ENCODE measurements at regions not wholly inside any gene's neighbourhood (a gene's known extent, or its start where the extent isn't known, plus 50 kb on each side); places are given as distances from the start of the nearest gene placed in this dataset.

DNA sequence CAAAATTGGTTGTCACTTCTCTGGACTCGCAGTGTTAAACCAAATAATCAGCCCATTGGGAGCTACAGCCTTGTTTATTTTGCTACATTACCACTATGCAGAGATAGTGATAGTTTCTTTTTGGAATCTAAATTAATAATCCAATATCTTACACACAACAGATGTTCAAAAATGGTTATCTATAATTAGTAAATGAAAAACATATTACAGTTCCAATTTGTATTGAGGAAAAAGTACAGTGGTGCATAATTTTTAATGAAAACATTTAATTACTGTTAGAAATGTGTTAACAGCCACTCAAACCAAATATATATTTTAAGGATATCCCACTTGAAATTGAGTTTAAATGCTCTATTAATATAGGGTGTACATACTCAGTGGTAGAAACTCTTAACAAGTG lies 327.3 kb upstream of the MARCKS start:
- TF ChIP-seq CTCF (IDR thresholded peaks at IDR 0.05; ENCODE audit: insufficient read depth, low read depth, low read length) = no peak
- DNase-seq (ENCODE audit: low read depth) = no peak

GRCh38 chr6:113530769-113531168 lies 326.4 kb upstream of the MARCKS start:
- DNase-seq (ENCODE audit: low read depth) = peak; percentile 57
- TF ChIP-seq CTCF (IDR thresholded peaks at IDR 0.05; ENCODE audit: insufficient read depth, low read depth, low read length) = no peak
- no peak overlapping the region for H3K4me3 ChIP-seq (ENCODE audit: low read depth, low read length)

More for the DNA sequence above, 327.3 kb upstream of the MARCKS start:
- no peak overlapping the region for H3K4me3 ChIP-seq (ENCODE audit: low read depth, low read length)

DNA sequence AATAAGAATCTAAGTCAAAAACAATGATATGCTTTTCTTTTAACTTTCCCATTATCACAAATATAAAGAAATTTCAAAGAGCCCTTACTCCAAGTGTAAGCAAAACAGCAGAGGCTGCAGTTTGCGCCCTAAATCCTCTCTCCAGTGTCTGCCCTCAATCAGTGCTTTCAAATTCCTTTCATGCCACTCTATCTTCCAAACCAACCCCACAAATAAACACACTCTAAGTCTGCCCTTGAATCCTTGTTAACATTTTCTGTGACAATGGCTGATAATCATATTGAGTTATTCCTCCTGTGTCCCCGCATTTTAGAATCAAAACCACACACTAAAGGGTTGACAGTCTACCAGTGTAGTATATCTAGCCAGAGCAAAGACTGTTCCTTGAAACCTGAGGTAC lies 317.9 kb upstream of the MARCKS start:
- no peak for TF ChIP-seq CTCF (IDR thresholded peaks at IDR 0.05; ENCODE audit: insufficient read depth, low read depth, low read length)
- peak; percentile 38 for DNase-seq (ENCODE audit: low read depth)
- H3K4me3 ChIP-seq (ENCODE audit: low read depth, low read length) = no peak overlapping the region

GRCh38 chr6:113539623-113540022 lies 317.5 kb upstream of the MARCKS start:
- H3K4me3 ChIP-seq (ENCODE audit: low read depth, low read length) = no peak overlapping the region
- TF ChIP-seq CTCF (IDR thresholded peaks at IDR 0.05; ENCODE audit: insufficient read depth, low read depth, low read length) = no peak
- no peak for DNase-seq (ENCODE audit: low read depth)

GRCh38 chr6:113540466-113540865 lies 316.7 kb upstream of the MARCKS start:
- no peak for DNase-seq (ENCODE audit: low read depth)
- no peak for TF ChIP-seq CTCF (IDR thresholded peaks at IDR 0.05; ENCODE audit: insufficient read depth, low read depth, low read length)
- H3K4me3 ChIP-seq (ENCODE audit: low read depth, low read length) = no peak overlapping the region

DNA sequence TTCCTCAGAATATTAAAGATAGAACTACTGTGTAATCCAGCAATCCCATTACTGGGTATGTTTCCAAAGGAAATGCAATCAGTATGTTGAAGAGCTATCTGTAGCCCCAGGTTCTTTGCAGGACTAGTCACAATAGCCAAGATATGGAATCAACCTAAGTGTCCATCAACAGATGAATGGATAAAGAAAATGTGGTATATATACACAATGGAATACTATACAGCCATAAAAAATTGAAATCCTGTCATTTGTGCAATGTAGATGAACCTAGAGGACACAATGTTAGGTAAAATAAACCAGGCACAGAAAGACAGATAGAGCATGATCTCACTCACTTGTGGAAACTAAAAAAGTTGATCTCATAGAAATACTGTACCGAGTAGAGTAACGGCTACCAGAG lies 306.0 kb upstream of the MARCKS start:
- no peak for TF ChIP-seq CTCF (IDR thresholded peaks at IDR 0.05; ENCODE audit: insufficient read depth, low read depth, low read length)
- H3K4me3 ChIP-seq (ENCODE audit: low read depth, low read length) = no peak overlapping the region
- DNase-seq (ENCODE audit: low read depth) = no peak

DNA sequence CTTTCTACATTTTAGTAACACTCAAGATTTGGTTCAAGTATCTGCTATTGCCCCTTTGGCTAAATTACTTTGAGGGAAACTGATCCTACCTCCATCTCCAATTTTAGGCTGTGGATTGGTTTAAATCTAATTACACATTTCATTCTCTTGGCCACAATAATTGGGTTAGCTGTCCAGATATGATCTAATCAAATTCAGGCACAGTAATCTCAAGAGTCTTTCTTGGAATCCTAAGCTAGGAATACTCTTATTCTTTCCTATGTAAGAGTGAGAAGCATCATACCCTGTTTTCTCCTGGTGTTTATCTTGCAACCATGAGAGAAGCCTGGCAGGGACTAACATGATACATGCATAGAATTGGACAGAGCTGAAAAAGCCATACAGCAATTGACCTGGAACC lies 300.4 kb upstream of the MARCKS start:
- DNase-seq (ENCODE audit: low read depth) = no peak
- H3K4me3 ChIP-seq (ENCODE audit: low read depth, low read length) = no peak overlapping the region
- no peak for TF ChIP-seq CTCF (IDR thresholded peaks at IDR 0.05; ENCODE audit: insufficient read depth, low read depth, low read length)

All from fibroblast of villous mesenchyme (primary cell).